Nephron (organoid): ENCODE measurements at regions not wholly inside any gene's neighbourhood (a gene's known extent, or its start where the extent isn't known, plus 50 kb on each side); places are given as distances from the start of the nearest gene placed in this dataset.
A peak's percentile ranks its signal among the peaks of the same experiment; 100 is the strongest.

Experiments
- H3K27ac Mint-ChIP-seq, 3 experiments: 2 replicates each; pipeline ENCODE4 v1.8.0; 2020; ENCODE audit warnings: mixed read lengths in 3 of 3, mild to moderate bottlenecking in 2 of 3, moderate library complexity in 1 of 3
- H3K27me3 Mint-ChIP-seq: 2 replicates; pipeline ENCODE4 v1.8.0; 2021; ENCODE audit warnings: low read depth, mild to moderate bottlenecking, moderate library complexity, mixed read lengths
- H3K36me3 Mint-ChIP-seq: 2 replicates; pipeline ENCODE4 v1.8.0; 2020; ENCODE audit warnings: low read depth, mixed read lengths
- H3K4me1 Mint-ChIP-seq: 2 replicates; pipeline ENCODE4 v1.8.0; 2020; ENCODE audit warnings: mixed read lengths
- H3K4me3 Mint-ChIP-seq, 3 experiments: 2 replicates each; pipeline ENCODE4 v1.8.0; 2020; ENCODE audit warnings: mild to moderate bottlenecking in 3 of 3, mixed read lengths in 3 of 3, moderate library complexity in 2 of 3
- H3K9me3 Mint-ChIP-seq: 2 replicates; pipeline ENCODE4 v1.8.0; 2020; ENCODE audit warnings: mixed read lengths
- CTCF ChIP-seq, 3 experiments: fragments of 200-600 bp; sonication (generic); IDR thresholded peaks; one replicate each; pipeline ENCODE4 v1.5.0; 2021; ENCODE audit warnings: antibody characterized with exemption in 3 of 3; ENCODE audit not compliant: unreplicated experiment in 3 of 3

- no peaks in the 10 kb centered on the region for H3K9me3 Mint-ChIP-seq
- H3K27me3 Mint-ChIP-seq: peaks cover 81% of the 10 kb centered on the region
- TF ChIP-seq CTCF (IDR thresholded peaks at IDR 0.05; ENCODE audit: unreplicated experiment in 3 of 3): no peak
- no peaks in the 10 kb centered on the region for H3K36me3 Mint-ChIP-seq
- peaks cover 66% of the 10 kb centered on the region for H3K4me1 Mint-ChIP-seq
- H3K4me3 Mint-ChIP-seq: no peak overlapping the region
- peak overlapping the region; percentile 97 to 98 (median 97) for H3K27ac Mint-ChIP-seq
These were observed 250.1 kb downstream of the C16orf95 start for GRCh38 chr16:87067003-87067556.

GRCh38 chr16:87067836-87068761 is 249.1 kb downstream of the C16orf95 start:
- peaks cover 80% of the 10 kb centered on the region for H3K27me3 Mint-ChIP-seq
- no peaks in the 10 kb centered on the region for H3K36me3 Mint-ChIP-seq
- H3K4me3 Mint-ChIP-seq: peak overlapping the region; percentile 36 to 66 (median 50)
- peak overlapping the region; percentile 97 to 98 (median 97) for H3K27ac Mint-ChIP-seq
- no peaks in the 10 kb centered on the region for H3K9me3 Mint-ChIP-seq
- peaks cover 60% of the 10 kb centered on the region for H3K4me1 Mint-ChIP-seq
- TF ChIP-seq CTCF (IDR thresholded peaks at IDR 0.05; ENCODE audit: unreplicated experiment in 3 of 3): no peak

- Mint-ChIP-seq H3K4me1 (peaks cover 57% of the 10 kb centered on the region), H3K9me3 (no peaks in the 10 kb centered on the region), H3K27me3 (peaks cover 82% of the 10 kb centered on the region), H3K4me3 (peak overlapping the region in 2 of 3 experiments; percentile 20 to 36), H3K27ac (peak overlapping the region; percentile 97 to 98 (median 97)), H3K36me3 (no peaks in the 10 kb centered on the region)
- TF ChIP-seq CTCF (IDR thresholded peaks at IDR 0.05; ENCODE audit: unreplicated experiment in 3 of 3): no peak
These were observed 248.4 kb downstream of the C16orf95 start for GRCh38 chr16:87068762-87069150.

GRCh38 chr16:87070657-87071056 is 246.5 kb downstream of the C16orf95 start:
- peak overlapping the region in 1 of 3 experiments; percentile 97 for H3K27ac Mint-ChIP-seq
- H3K27me3 Mint-ChIP-seq: peaks cover 80% of the 10 kb centered on the region
- H3K4me1 Mint-ChIP-seq: peaks cover 47% of the 10 kb centered on the region
- H3K9me3 Mint-ChIP-seq: peaks cover 2% of the 10 kb centered on the region
- TF ChIP-seq CTCF (IDR thresholded peaks at IDR 0.05; ENCODE audit: unreplicated experiment in 3 of 3): no peak
- H3K36me3 Mint-ChIP-seq: no peaks in the 10 kb centered on the region
- no peak overlapping the region for H3K4me3 Mint-ChIP-seq

GRCh38 chr16:87072101-87072500 is 245.1 kb downstream of the C16orf95 start:
- Mint-ChIP-seq H3K27me3 (peaks cover 74% of the 10 kb centered on the region), H3K27ac (no peak overlapping the region), H3K36me3 (no peaks in the 10 kb centered on the region), H3K4me3 (no peak overlapping the region), H3K9me3 (peaks cover 2% of the 10 kb centered on the region), H3K4me1 (peaks cover 40% of the 10 kb centered on the region)
- TF ChIP-seq CTCF (IDR thresholded peaks at IDR 0.05; ENCODE audit: unreplicated experiment in 3 of 3): no peak
